PC-9 (cell line): ENCODE measurements at regions not wholly inside any gene's neighbourhood (a gene's known extent, or its start where the extent isn't known, plus 50 kb on each side); places are given as distances from the start of the nearest gene placed in this dataset.

Source experiments
- BruUV-seq: library from RNA; stranded (reverse); fragments of 400-500 nt; replicated peaks from 2 replicates; lab custom pipeline; 2021; lab: Mats Ljungman, UMichigan
- CTCF ChIA-PET: fragments of 300-600 bp; sonication (Branson Sonifier 250); formaldehyde crosslinking; loops from one replicate; lab custom pipeline; 2022; ENCODE audit warnings: antibody characterized with exemption; lab: Charles Lee
- POLR2A ChIA-PET: fragments of 300-600 bp; sonication (Branson Sonifier 250); formaldehyde crosslinking; loops from one replicate; lab custom pipeline; 2022; ENCODE audit warnings: antibody characterized with exemption; ENCODE audit not compliant: unreplicated experiment; lab: Charles Lee
- DNase-seq, 2 experiments: peaks; one replicate each; pipeline versions ENCODE4 v3.0.0 to v3.0.0-alpha.2; 2015 to 2022; ENCODE audit warnings: mixed read lengths in 1 of 2
- H2AFZ ChIP-seq: fragments of 200-600 bp; sonication (generic); 2 replicates; pipeline ENCODE4 v1.8.1; 2017; ENCODE audit warnings: antibody characterized with exemption
- H3F3A ChIP-seq: fragments of 200-600 bp; sonication (generic); 2 replicates; pipeline ENCODE4 v1.8.1; 2017; ENCODE audit warnings: antibody characterized with exemption, mild to moderate bottlenecking, low read depth; ENCODE audit not compliant: insufficient read depth
- H3K27ac ChIP-seq: fragments of 200-600 bp; sonication (generic); 2 replicates; pipeline ENCODE4 v1.6.1; 2016; ENCODE audit warnings: mixed run types
- H3K27me3 ChIP-seq: fragments of 200-600 bp; sonication (generic); 2 replicates; pipeline ENCODE4 v1.6.1; 2016; ENCODE audit warnings: low read depth, mixed run types; ENCODE audit not compliant: insufficient read depth
- H3K36me3 ChIP-seq: fragments of 200-600 bp; sonication (generic); 2 replicates; pipeline ENCODE4 v1.6.1; 2016; ENCODE audit warnings: low read depth, mixed run types
- H3K4me1 ChIP-seq: fragments of 200-600 bp; sonication (generic); replicated peaks from 2 replicates; pipeline ENCODE4 v1.6.1; 2016; ENCODE audit warnings: mixed run types; ENCODE audit not compliant: insufficient read depth
- H3K4me2 ChIP-seq: fragments of 200-600 bp; sonication (generic); 2 replicates; pipeline ENCODE4 v1.6.1; 2017; ENCODE audit warnings: mixed run types
- H3K4me3 ChIP-seq: fragments of 200-600 bp; sonication (generic); 2 replicates; pipeline ENCODE4 v1.6.1; 2016; ENCODE audit warnings: mixed run types
- H3K79me2 ChIP-seq: fragments of 200-600 bp; sonication (generic); 2 replicates; pipeline ENCODE4 v1.6.1; 2017; ENCODE audit warnings: low read depth, mixed run types
- H3K9me2 ChIP-seq: fragments of 200-600 bp; sonication (generic); 2 replicates; pipeline ENCODE4 v1.8.1; 2017; ENCODE audit warnings: mild to moderate bottlenecking; ENCODE audit not compliant: insufficient read depth
- H3K9me3 ChIP-seq: fragments of 200-600 bp; sonication (generic); 2 replicates; pipeline ENCODE4 v1.8.1; 2016; ENCODE audit warnings: low read depth; ENCODE audit not compliant: insufficient read depth
- H4K20me1 ChIP-seq: fragments of 200-600 bp; sonication (generic); 2 replicates; pipeline ENCODE4 v1.8.1; 2017; ENCODE audit not compliant: insufficient read depth
- CTCF ChIP-seq: fragments of 200-600 bp; sonication (generic); conservative IDR thresholded peaks from 2 replicates; pipeline ENCODE4 v1.6.1; 2017; ENCODE audit warnings: mixed run types, antibody characterized with exemption, mild to moderate bottlenecking, moderate library complexity
- EZH2 ChIP-seq: fragments of 200-600 bp; sonication (generic); IDR thresholded peaks from 2 replicates; pipeline ENCODE4 v1.8.0; 2017; ENCODE audit warnings: antibody characterized with exemption, low read depth
- intact Hi-C: fragments of 100-400 bp; cut with micrococcal nuclease; formaldehyde crosslinking; loops from one replicate; pipeline ENCODE4 v1.10.0; 2022; ENCODE audit not compliant: unreplicated experiment

GRCh38 chr18:30618567-30618966, 424.0 kb downstream of the DSC3 start:
- POLR2A ChIA-PET = no interaction called here
- intact Hi-C loops = no loop called here
- no peaks in the 10 kb centered on the region for H3K9me2 ChIP-seq
- H3K79me2 ChIP-seq = no peaks in the 10 kb centered on the region
- H3F3A ChIP-seq = no peaks in the 10 kb centered on the region
- no peak overlapping the region for H3K27ac ChIP-seq
- CTCF ChIA-PET = no interaction called here
- no peaks in the 10 kb centered on the region for H3K36me3 ChIP-seq
- no peaks in the 10 kb centered on the region for H3K27me3 ChIP-seq
- H3K4me1 ChIP-seq = no peaks in the 10 kb centered on the region
- no peaks in the 10 kb centered on the region for H4K20me1 ChIP-seq
- BruUV-seq = no TSS peak
- no peak overlapping the region for H3K4me3 ChIP-seq
- H3K9me3 ChIP-seq = no peaks in the 10 kb centered on the region
- no peak overlapping the region for H3K4me2 ChIP-seq
- no peak for DNase-seq
- H2AFZ ChIP-seq = no peak overlapping the region
- no peak for TF ChIP-seq EZH2
- TF ChIP-seq CTCF = no peak

GRCh38 chr18:30616414-30616813, 426.1 kb downstream of the DSC3 start:
- Histone ChIP-seq H3F3A (no peaks in the 10 kb centered on the region), H3K4me2 (no peak overlapping the region), H3K4me3 (no peak overlapping the region), H2AFZ (no peak overlapping the region), H3K27ac (no peak overlapping the region), H3K36me3 (no peaks in the 10 kb centered on the region), H3K79me2 (no peaks in the 10 kb centered on the region), H4K20me1 (no peaks in the 10 kb centered on the region), H3K9me3 (no peaks in the 10 kb centered on the region), H3K9me2 (no peaks in the 10 kb centered on the region), H3K4me1 (no peaks in the 10 kb centered on the region), H3K27me3 (no peaks in the 10 kb centered on the region)
- POLR2A ChIA-PET = no interaction called here
- DNase-seq = no peak
- BruUV-seq = no TSS peak
- intact Hi-C loops = no loop called here
- CTCF ChIA-PET = no interaction called here
- TF ChIP-seq CTCF (no peak), EZH2 (no peak)

- H3K27me3 ChIP-seq = no peaks in the 10 kb centered on the region
- TF ChIP-seq CTCF = no peak
- TF ChIP-seq EZH2 = no peak
- H2AFZ ChIP-seq = no peak overlapping the region
- ChIA-PET POLR2A (no interaction called here), CTCF (no interaction called here)
- no peak overlapping the region for H3K4me3 ChIP-seq
- no peaks in the 10 kb centered on the region for H4K20me1 ChIP-seq
- no peaks in the 10 kb centered on the region for H3K9me3 ChIP-seq
- H3K36me3 ChIP-seq = no peaks in the 10 kb centered on the region
- no peak overlapping the region for H3K27ac ChIP-seq
- BruUV-seq = no TSS peak
- no peak for DNase-seq
- no peaks in the 10 kb centered on the region for H3F3A ChIP-seq
- no peaks in the 10 kb centered on the region for H3K4me1 ChIP-seq
- no peaks in the 10 kb centered on the region for H3K79me2 ChIP-seq
- intact Hi-C loops = no loop called here
- no peak overlapping the region for H3K4me2 ChIP-seq
- H3K9me2 ChIP-seq = no peaks in the 10 kb centered on the region
These were observed 429.1 kb downstream of the DSC3 start for GRCh38 chr18:30613467-30613801.
